Ishikawa (cell line): ENCODE measurements at regions not wholly inside any gene's neighbourhood (a gene's known extent, or its start where the extent isn't known, plus 50 kb on each side); places are given as distances from the start of the nearest gene placed in this dataset.

Source experiments
- CEBPB ChIP-seq: IDR thresholded peaks from 2 replicates; pipeline ENCODE4 v1.6.1; 2012
- CREB1 ChIP-seq: IDR thresholded peaks from 2 replicates; pipeline ENCODE4 v1.6.1; 2012; ENCODE audit warnings: low read depth
- EGR1 ChIP-seq: IDR thresholded peaks from 2 replicates; pipeline ENCODE4 v1.6.1; 2012
- EP300 ChIP-seq: IDR thresholded peaks from 2 replicates; pipeline ENCODE4 v1.6.1; 2012; ENCODE audit warnings: borderline replicate concordance
- FOXM1 ChIP-seq: IDR thresholded peaks from 2 replicates; pipeline ENCODE4 v1.6.1; 2012; ENCODE audit warnings: low read depth, borderline replicate concordance
- MAX ChIP-seq: IDR thresholded peaks from 2 replicates; pipeline ENCODE4 v1.6.1; 2012
- NFIC ChIP-seq: IDR thresholded peaks from 2 replicates; pipeline ENCODE4 v1.6.1; 2012
- RAD21 ChIP-seq: IDR thresholded peaks from 2 replicates; pipeline ENCODE4 v1.6.1; 2012; ENCODE audit warnings: low read depth
- TAF1 ChIP-seq: IDR thresholded peaks from 2 replicates; pipeline ENCODE4 v1.6.1; 2012; ENCODE audit warnings: low read depth, mild to moderate bottlenecking
- TCF12 ChIP-seq: IDR thresholded peaks from 2 replicates; pipeline ENCODE4 v1.6.1; 2012; ENCODE audit warnings: low read depth
- TEAD4 ChIP-seq: IDR thresholded peaks from 2 replicates; pipeline ENCODE4 v1.6.1; 2012
- YY1 ChIP-seq: IDR thresholded peaks from 2 replicates; pipeline ENCODE4 v1.6.1; 2012; ENCODE audit warnings: low read depth
- ZBTB7A ChIP-seq: IDR thresholded peaks from 2 replicates; pipeline ENCODE4 v1.6.1; 2012; ENCODE audit warnings: low read depth
- TF ChIP-seq, protein P1 (sequence below): IDR thresholded peaks from 2 replicates; pipeline ENCODE4 v1.6.1; 2012; ENCODE audit warnings: low read depth, mild to moderate bottlenecking

DNA sequence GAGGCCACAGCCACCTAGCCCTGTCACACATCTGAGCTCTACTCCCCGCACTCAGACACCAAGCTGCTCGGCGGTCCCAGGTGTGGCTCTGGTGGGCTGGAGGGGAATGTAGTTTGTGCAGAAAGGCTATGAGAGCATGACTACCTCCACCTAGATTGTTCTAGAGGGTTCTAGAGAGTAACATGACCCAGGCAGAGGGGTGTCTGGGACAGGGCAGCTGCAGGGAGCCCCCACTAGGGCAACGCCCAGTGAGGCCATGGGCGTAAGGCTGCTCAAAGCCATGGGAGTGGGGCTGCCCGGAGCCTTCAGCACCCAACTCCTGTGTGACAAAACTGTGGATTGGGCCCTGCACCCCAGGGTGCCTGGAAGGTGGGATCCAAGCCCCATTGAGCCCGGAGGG lies 511.4 kb upstream of the MYT1L start:
- TF ChIP-seq RAD21, result no peak
- no peak for TF ChIP-seq NFIC
- TF ChIP-seq ZBTB7A, result no peak
- TF ChIP-seq MAX, result no peak
- TF ChIP-seq CEBPB, result no peak
- TF ChIP-seq CREB1, result no peak
- TF ChIP-seq, protein P1, sequence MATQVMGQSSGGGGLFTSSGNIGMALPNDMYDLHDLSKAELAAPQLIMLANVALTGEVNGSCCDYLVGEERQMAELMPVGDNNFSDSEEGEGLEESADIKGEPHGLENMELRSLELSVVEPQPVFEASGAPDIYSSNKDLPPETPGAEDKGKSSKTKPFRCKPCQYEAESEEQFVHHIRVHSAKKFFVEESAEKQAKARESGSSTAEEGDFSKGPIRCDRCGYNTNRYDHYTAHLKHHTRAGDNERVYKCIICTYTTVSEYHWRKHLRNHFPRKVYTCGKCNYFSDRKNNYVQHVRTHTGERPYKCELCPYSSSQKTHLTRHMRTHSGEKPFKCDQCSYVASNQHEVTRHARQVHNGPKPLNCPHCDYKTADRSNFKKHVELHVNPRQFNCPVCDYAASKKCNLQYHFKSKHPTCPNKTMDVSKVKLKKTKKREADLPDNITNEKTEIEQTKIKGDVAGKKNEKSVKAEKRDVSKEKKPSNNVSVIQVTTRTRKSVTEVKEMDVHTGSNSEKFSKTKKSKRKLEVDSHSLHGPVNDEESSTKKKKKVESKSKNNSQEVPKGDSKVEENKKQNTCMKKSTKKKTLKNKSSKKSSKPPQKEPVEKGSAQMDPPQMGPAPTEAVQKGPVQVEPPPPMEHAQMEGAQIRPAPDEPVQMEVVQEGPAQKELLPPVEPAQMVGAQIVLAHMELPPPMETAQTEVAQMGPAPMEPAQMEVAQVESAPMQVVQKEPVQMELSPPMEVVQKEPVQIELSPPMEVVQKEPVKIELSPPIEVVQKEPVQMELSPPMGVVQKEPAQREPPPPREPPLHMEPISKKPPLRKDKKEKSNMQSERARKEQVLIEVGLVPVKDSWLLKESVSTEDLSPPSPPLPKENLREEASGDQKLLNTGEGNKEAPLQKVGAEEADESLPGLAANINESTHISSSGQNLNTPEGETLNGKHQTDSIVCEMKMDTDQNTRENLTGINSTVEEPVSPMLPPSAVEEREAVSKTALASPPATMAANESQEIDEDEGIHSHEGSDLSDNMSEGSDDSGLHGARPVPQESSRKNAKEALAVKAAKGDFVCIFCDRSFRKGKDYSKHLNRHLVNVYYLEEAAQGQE, result no peak
- TF ChIP-seq EP300, result no peak
- TF ChIP-seq TEAD4, result no peak
- no peak for TF ChIP-seq TCF12
- TF ChIP-seq YY1, result no peak
- TF ChIP-seq EGR1, result no peak
- TF ChIP-seq TAF1, result no peak
- no peak for TF ChIP-seq FOXM1
